Activated CD8-positive, alpha-beta memory T cell treated with anti-CD3 and anti-CD28 coated beads for 4 hours (primary cell): ENCODE measurements at regions not wholly inside any gene's neighbourhood (a gene's known extent, or its start where the extent isn't known, plus 50 kb on each side); places are given as distances from the start of the nearest gene placed in this dataset.

Experiments used
- DNase-seq, 2 donors: peaks; one replicate each; pipeline ENCODE4 v3.0.0-alpha.2; 2020; ENCODE audit warnings: low read depth in 2 of 2

GRCh38 chr1:38336301-38336923 lies 289.8 kb upstream of the POU3F1 start:
- DNase-seq, result no peak

GRCh38 chr1:38334930-38335592 lies 288.5 kb upstream of the POU3F1 start:
- no peak for DNase-seq

- DNase-seq, result no peak
Observed at GRCh38 chr1:38332649-38333310, 286.2 kb upstream of the POU3F1 start.

GRCh38 chr1:38331496-38332210 lies 285.1 kb upstream of the POU3F1 start:
- no peak for DNase-seq

GRCh38 chr1:38330799-38331198 lies 284.2 kb upstream of the POU3F1 start:
- DNase-seq, result no peak

- no peak for DNase-seq
Observed at GRCh38 chr1:38329644-38330043, 283.1 kb upstream of the POU3F1 start.

GRCh38 chr1:38328278-38329035 lies 281.9 kb upstream of the POU3F1 start:
- no peak for DNase-seq

- no peak for DNase-seq
Observed at GRCh38 chr1:38327559-38327973, 281.0 kb upstream of the POU3F1 start.

GRCh38 chr1:38326856-38327255 lies 280.3 kb upstream of the POU3F1 start:
- DNase-seq, result no peak

- no peak for DNase-seq
Observed at GRCh38 chr1:38326135-38326534, 279.5 kb upstream of the POU3F1 start.

GRCh38 chr1:38312753-38313152 lies 266.2 kb upstream of the POU3F1 start:
- DNase-seq, result no peak

- no peak for DNase-seq
Observed at GRCh38 chr1:38310079-38310478, 263.5 kb upstream of the POU3F1 start.

GRCh38 chr1:38308780-38309179 lies 262.2 kb upstream of the POU3F1 start:
- no peak for DNase-seq

- no peak for DNase-seq
Observed at GRCh38 chr1:38305666-38306065, 259.1 kb upstream of the POU3F1 start.

- DNase-seq, result no peak
Observed at GRCh38 chr1:38303843-38304242, 257.2 kb upstream of the POU3F1 start.

- DNase-seq, result no peak
Observed at GRCh38 chr1:38301040-38301439, 254.4 kb upstream of the POU3F1 start.

GRCh38 chr1:38300616-38301015 lies 254.0 kb upstream of the POU3F1 start:
- DNase-seq, result no peak

GRCh38 chr1:38297842-38298241 lies 251.2 kb upstream of the POU3F1 start:
- no peak for DNase-seq

GRCh38 chr1:38297246-38297645 lies 250.7 kb upstream of the POU3F1 start:
- no peak for DNase-seq

GRCh38 chr1:38296047-38296446 lies 249.5 kb upstream of the POU3F1 start:
- DNase-seq, result no peak

GRCh38 chr1:38293567-38293966 lies 247.0 kb upstream of the POU3F1 start:
- no peak for DNase-seq

- no peak for DNase-seq
Observed at GRCh38 chr1:38292969-38293368, 246.4 kb upstream of the POU3F1 start.
